ENCODE measurements at regions not wholly inside any gene's neighbourhood (a gene's known extent, or its start where the extent isn't known, plus 50 kb on each side); places are given as distances from the start of the nearest gene placed in this dataset.
"Not testable (repeated sequence)": the region's sequence is repeated elsewhere in the genome, so short reads cannot be mapped to it uniquely, and the experiment has no call there.

- TF ChIP-seq POLR2AphosphoS5, CTCF, POLR2A (IDR thresholded peaks at IDR 0.05): not testable (repeated sequence)
Measured at GRCh38 chr14:57044101-57044973, 224.4 kb downstream of the EXOC5 start.
